Keratinocyte (primary cell): ENCODE measurements at regions not wholly inside any gene's neighbourhood (a gene's known extent, or its start where the extent isn't known, plus 50 kb on each side); places are given as distances from the start of the nearest gene placed in this dataset.

Experiments used
- DNase-seq: peaks from one replicate; pipeline ENCODE4 v3.0.0-alpha.2; 2011; ENCODE audit warnings: low read depth, missing footprints, low spot score
- FAIRE-seq: peaks from 2 replicates; lab custom pipeline; 2011; peaks lifted over from hg19 to GRCh38; lab: Jason Lieb, UNC
- H2AFZ ChIP-seq: 2 replicates; pipeline ENCODE4 v1.6.0; 2012; ENCODE audit warnings: low read length, control low read depth, inconsistent platforms; ENCODE audit not compliant: control insufficient read depth
- H3K27ac ChIP-seq: 2 replicates; pipeline ENCODE4 v1.5.1; 2011; ENCODE audit warnings: low read length; ENCODE audit not compliant: control insufficient read depth, insufficient read depth
- H3K27me3 ChIP-seq: 3 replicates; pipeline ENCODE4 v1.6.0; 2011; ENCODE audit warnings: low read length; ENCODE audit not compliant: control insufficient read depth, insufficient read depth; ENCODE audit errors: extremely low read depth
- H3K36me3 ChIP-seq, 2 experiments: 2 replicates in 1 of 2; 3 replicates in 1 of 2; pipeline ENCODE4 v1.5.1; 2011; ENCODE audit warnings: low read length in 2 of 2, mild to moderate bottlenecking in 1 of 2; ENCODE audit not compliant: control insufficient read depth in 2 of 2, insufficient read depth in 2 of 2; ENCODE audit errors: extremely low read depth in 1 of 2
- H3K4me1 ChIP-seq: 3 replicates; pipeline ENCODE4 v1.5.1; 2011; ENCODE audit warnings: low read length; ENCODE audit not compliant: control insufficient read depth, insufficient read depth; ENCODE audit errors: extremely low read depth
- H3K4me2 ChIP-seq: 3 replicates; pipeline ENCODE4 v1.6.0; 2011; ENCODE audit warnings: low read depth, low read length; ENCODE audit not compliant: control insufficient read depth, insufficient read depth; ENCODE audit errors: extremely low read depth
- H3K4me3 ChIP-seq, 3 experiments: fragments of 200-600 bp in 1 of 3; sonication (generic) in 1 of 3; 2 replicates in 2 of 3; 3 replicates in 1 of 3; pipeline ENCODE4 v1.5.1; 2011 to 2016; ENCODE audit warnings: low read length in 3 of 3, mild to moderate bottlenecking in 3 of 3, control low read depth in 2 of 3, inconsistent platforms in 1 of 3, low read depth in 1 of 3, mixed read lengths in 1 of 3, mixed run types in 1 of 3, moderate library complexity in 1 of 3; ENCODE audit not compliant: control insufficient read depth in 2 of 3, insufficient read depth in 2 of 3; ENCODE audit errors: extremely low read depth in 1 of 3
- H3K79me2 ChIP-seq: 2 replicates; pipeline ENCODE4 v1.6.0; 2012; ENCODE audit warnings: low read length; ENCODE audit not compliant: control insufficient read depth, insufficient read depth
- H3K9ac ChIP-seq: 3 replicates; pipeline ENCODE4 v1.6.0; 2011; ENCODE audit warnings: low read length; ENCODE audit not compliant: control insufficient read depth, insufficient read depth; ENCODE audit errors: extremely low read depth
- H3K9me1 ChIP-seq: 3 replicates; pipeline ENCODE4 v1.6.0; 2011; ENCODE audit warnings: low read length; ENCODE audit not compliant: control insufficient read depth, insufficient read depth; ENCODE audit errors: extremely low read depth
- H3K9me3 ChIP-seq: 2 replicates; pipeline ENCODE4 v1.5.1; 2012; ENCODE audit warnings: low read depth, low read length; ENCODE audit not compliant: control insufficient read depth
- H4K20me1 ChIP-seq: 3 replicates; pipeline ENCODE4 v1.6.0; 2011; ENCODE audit warnings: low read length; ENCODE audit not compliant: control insufficient read depth, insufficient read depth; ENCODE audit errors: extremely low read depth
- CTCF ChIP-seq, 3 experiments: IDR thresholded peaks in 1 of 3; conservative IDR thresholded peaks in 1 of 3; optimal IDR thresholded peaks in 1 of 3; 2 replicates in 2 of 3; 3 replicates in 1 of 3; pipeline versions ENCODE3 to v1.5.1; 2011; ENCODE audit warnings: low read length in 3 of 3, mild to moderate bottlenecking in 3 of 3, moderate library complexity in 2 of 3, control low read depth in 1 of 3, inconsistent platforms in 1 of 3; ENCODE audit not compliant: insufficient read depth in 2 of 3; ENCODE audit errors: extremely low read depth in 1 of 3
- EZH2 ChIP-seq: IDR thresholded peaks from one replicate; pipeline ENCODE4 v1.6.1; 2012; ENCODE audit warnings: inconsistent platforms, mild to moderate bottlenecking, low read length, moderate library complexity
- dilution Hi-C: fragments of 300-500 bp; cut with MboI; formaldehyde crosslinking; loops from one replicate; pipeline ENCODE4 v1.7.0; 2020; ENCODE audit warnings: low sequenced_read_pairs; ENCODE audit not compliant: extremely low pct_ligation_motif_present

- Histone ChIP-seq H2AFZ (no peak overlapping the region), H3K9me1 (no peaks in the 10 kb centered on the region), H3K36me3 (no peaks in the 10 kb centered on the region), H3K4me2 (no peak overlapping the region), H3K9ac (no peak overlapping the region), H3K27ac (no peak overlapping the region), H3K79me2 (no peaks in the 10 kb centered on the region), H3K27me3 (no peaks in the 10 kb centered on the region), H3K4me1 (no peaks in the 10 kb centered on the region), H4K20me1 (no peaks in the 10 kb centered on the region), H3K9me3 (no peaks in the 10 kb centered on the region), H3K4me3 (no peak overlapping the region)
- DNase-seq, result no peak
- TF ChIP-seq CTCF (optimal IDR thresholded peaks at IDR 0.05 in 1 of 3, IDR thresholded peaks at IDR 0.05 in 1 of 3, conservative IDR thresholded peaks at IDR 0.05 in 1 of 3; ENCODE audit: extremely low read depth in 1 of 3, insufficient read depth in 2 of 3, low read length in 3 of 3), result no peak
- no peak for TF ChIP-seq EZH2
- dilution Hi-C loops, result no loop called here
- no peak for FAIRE-seq
Observed at GRCh38 chr5:88544136-88544645, 275.5 kb upstream of the TMEM161B start.

GRCh38 chr5:88542786-88543185, 274.1 kb upstream of the TMEM161B start:
- H2AFZ ChIP-seq, result no peak overlapping the region
- DNase-seq (no peak), FAIRE-seq (no peak)
- no peaks in the 10 kb centered on the region for H3K79me2 ChIP-seq
- TF ChIP-seq EZH2 (no peak), CTCF (optimal IDR thresholded peaks at IDR 0.05 in 1 of 3, IDR thresholded peaks at IDR 0.05 in 1 of 3, conservative IDR thresholded peaks at IDR 0.05 in 1 of 3; ENCODE audit: extremely low read depth in 1 of 3, insufficient read depth in 2 of 3, low read length in 3 of 3) (no peak)
- no peaks in the 10 kb centered on the region for H3K27me3 ChIP-seq
- no peak overlapping the region for H3K4me2 ChIP-seq
- no peak overlapping the region for H3K27ac ChIP-seq
- no peaks in the 10 kb centered on the region for H3K9me1 ChIP-seq
- H3K9me3 ChIP-seq, result no peaks in the 10 kb centered on the region
- no peaks in the 10 kb centered on the region for H3K4me1 ChIP-seq
- dilution Hi-C loops, result no loop called here
- no peaks in the 10 kb centered on the region for H3K36me3 ChIP-seq
- no peak overlapping the region for H3K4me3 ChIP-seq
- no peaks in the 10 kb centered on the region for H4K20me1 ChIP-seq
- no peak overlapping the region for H3K9ac ChIP-seq
